ENCODE measurements at regions not wholly inside any gene's neighbourhood (a gene's known extent, or its start where the extent isn't known, plus 50 kb on each side); places are given as distances from the start of the nearest gene placed in this dataset.
"Not testable (repeated sequence)": the region's sequence is repeated elsewhere in the genome, so short reads cannot be mapped to it uniquely, and the experiment has no call there.

DNA sequence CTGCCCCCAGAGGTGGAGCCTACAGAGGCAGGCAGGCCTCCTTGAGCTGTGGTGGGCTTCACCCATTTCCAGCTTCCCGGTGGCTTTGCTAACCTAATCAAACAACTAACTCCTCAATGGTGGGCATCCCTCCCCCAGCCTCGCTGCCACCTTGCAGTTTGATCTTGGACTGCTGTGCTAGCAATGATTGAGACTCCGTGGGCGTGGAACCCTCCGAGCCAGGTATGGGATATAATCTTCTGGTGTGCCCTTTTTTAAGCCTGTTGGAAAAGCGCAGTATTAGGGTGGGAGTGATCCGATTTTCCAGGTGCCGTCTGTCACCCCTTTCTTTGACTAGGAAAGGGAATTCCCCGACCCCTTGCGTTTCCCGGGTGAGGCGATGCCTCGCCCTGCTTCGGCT lies 73.3 kb upstream of the CNTNAP2 start:
- TF ChIP-seq POLR2A (IDR thresholded peaks at IDR 0.05), result not testable (repeated sequence)
- TF ChIP-seq, protein P1, sequence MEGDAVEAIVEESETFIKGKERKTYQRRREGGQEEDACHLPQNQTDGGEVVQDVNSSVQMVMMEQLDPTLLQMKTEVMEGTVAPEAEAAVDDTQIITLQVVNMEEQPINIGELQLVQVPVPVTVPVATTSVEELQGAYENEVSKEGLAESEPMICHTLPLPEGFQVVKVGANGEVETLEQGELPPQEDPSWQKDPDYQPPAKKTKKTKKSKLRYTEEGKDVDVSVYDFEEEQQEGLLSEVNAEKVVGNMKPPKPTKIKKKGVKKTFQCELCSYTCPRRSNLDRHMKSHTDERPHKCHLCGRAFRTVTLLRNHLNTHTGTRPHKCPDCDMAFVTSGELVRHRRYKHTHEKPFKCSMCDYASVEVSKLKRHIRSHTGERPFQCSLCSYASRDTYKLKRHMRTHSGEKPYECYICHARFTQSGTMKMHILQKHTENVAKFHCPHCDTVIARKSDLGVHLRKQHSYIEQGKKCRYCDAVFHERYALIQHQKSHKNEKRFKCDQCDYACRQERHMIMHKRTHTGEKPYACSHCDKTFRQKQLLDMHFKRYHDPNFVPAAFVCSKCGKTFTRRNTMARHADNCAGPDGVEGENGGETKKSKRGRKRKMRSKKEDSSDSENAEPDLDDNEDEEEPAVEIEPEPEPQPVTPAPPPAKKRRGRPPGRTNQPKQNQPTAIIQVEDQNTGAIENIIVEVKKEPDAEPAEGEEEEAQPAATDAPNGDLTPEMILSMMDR (IDR thresholded peaks at IDR 0.05 in 4 of 5, conservative IDR thresholded peaks at IDR 0.05 in 1 of 5), result not testable (repeated sequence)
